ENCODE measurements at regions not wholly inside any gene's neighbourhood (a gene's known extent, or its start where the extent isn't known, plus 50 kb on each side); places are given as distances from the start of the nearest gene placed in this dataset.

GRCh38 chr20:24756292-24757025 is 192.6 kb upstream of the CST7 start:
- TF ChIP-seq POLR2AphosphoS5 (IDR thresholded peaks at IDR 0.05; ENCODE audit: low read depth, low read length): no peak
- no peak for TF ChIP-seq POLR2A (IDR thresholded peaks at IDR 0.05; ENCODE audit: low read depth, low read length)
- TF ChIP-seq TAF1 (IDR thresholded peaks at IDR 0.05; ENCODE audit: low read depth, low read length): no peak
- TF ChIP-seq PAX5 (IDR thresholded peaks at IDR 0.05; ENCODE audit: insufficient read depth, low read length, severe bottlenecking): no peak
- TF ChIP-seq SPI1 (IDR thresholded peaks at IDR 0.05; ENCODE audit: low read depth, low read length): no peak

Data from GM12891 (cell line).